Tibial nerve (tissue), 4 donors: ENCODE measurements at regions not wholly inside any gene's neighbourhood (a gene's known extent, or its start where the extent isn't known, plus 50 kb on each side); places are given as distances from the start of the nearest gene placed in this dataset.
"Not testable (repeated sequence)": the region's sequence is repeated elsewhere in the genome, so short reads cannot be mapped to it uniquely, and the experiment has no call there.

Source experiments
- DNase-seq, 2 donors: peaks; one replicate each; pipeline ENCODE4 v3.0.0-alpha.2; 2019; ENCODE audit warnings: low spot score in 2 of 2
- H3K27ac ChIP-seq, 4 donors: fragments of 200-600 bp; sonication (generic) in 3 of 4; one replicate each; pipeline ENCODE4 v1.5.1; 2017 to 2019; ENCODE audit warnings: mild to moderate bottlenecking in 1 of 4
- H3K27me3 ChIP-seq, 2 donors: fragments of 200-600 bp; sonication (generic) in 1 of 2; one replicate each; pipeline versions ENCODE4 v1.5.1 to v1.6.0; 2017 to 2019
- H3K36me3 ChIP-seq, 3 donors: fragments of 200-600 bp; sonication (generic); one replicate each; pipeline ENCODE4 v1.5.1; 2018 to 2019
- H3K4me1 ChIP-seq, 4 donors: fragments of 200-600 bp; sonication (generic) in 3 of 4; one replicate each; pipeline ENCODE4 v1.5.1; 2017 to 2019
- H3K4me3 ChIP-seq, 4 donors: fragments of 200-600 bp; sonication (generic) in 3 of 4; one replicate each; pipeline ENCODE4 v1.5.1; 2017 to 2019; ENCODE audit warnings: mild to moderate bottlenecking in 1 of 4, moderate library complexity in 1 of 4
- H3K9me3 ChIP-seq, 4 donors: fragments of 200-600 bp; sonication (generic) in 3 of 4; one replicate each; pipeline ENCODE4 v1.5.1; 2017 to 2019
- CTCF ChIP-seq, 5 experiments: fragments of 200-600 bp in 3 of 5; fragments of 450-650 bp in 2 of 5; sonication (generic) in 3 of 5; IDR thresholded peaks; one replicate each; pipeline ENCODE4 v1.5.1; 2016 to 2019; ENCODE audit warnings: antibody characterized with exemption in 5 of 5, mild to moderate bottlenecking in 3 of 5, moderate library complexity in 2 of 5
- EP300 ChIP-seq, 2 donors: sonication (generic); formaldehyde crosslinking; IDR thresholded peaks; one replicate each; pipeline ENCODE4 v1.6.1; 2017; ENCODE audit warnings: antibody characterized with exemption in 2 of 2, mild to moderate bottlenecking in 1 of 2
- POLR2A ChIP-seq, 2 donors: fragments of 450-650 bp; IDR thresholded peaks; one replicate each; pipeline ENCODE4 v1.6.1; 2017; ENCODE audit warnings: antibody characterized with exemption in 2 of 2, mild to moderate bottlenecking in 2 of 2, moderate library complexity in 2 of 2
- WGBS, 2 donors: methylation state at CpG; one replicate each; pipeline ENCODE4 v1.1.5; 2018; 5-methylcytosine and 5-hydroxymethylcytosine counted together

- not testable (repeated sequence) for H3K9me3 ChIP-seq, DNase-seq, H3K4me3 ChIP-seq, H3K27me3 ChIP-seq, H3K27ac ChIP-seq, H3K36me3 ChIP-seq, H3K4me1 ChIP-seq
- WGBS, 2 donors: 58 to 78% methylated on average over 3 to 4 of the region's 4 CpGs
Observed at GRCh38 chrX:71822314-71822713, 59.2 kb downstream of the CXorf49B start.

GRCh38 chrX:71823391-71824057 is 60.4 kb downstream of the CXorf49B start:
- no peaks in the 10 kb centered on the region for H3K27me3 ChIP-seq
- no peak for DNase-seq
- H3K36me3 ChIP-seq: no peaks in the 10 kb centered on the region
- 74 to 85% methylated on average over 8 to 12 of the region's 12 CpGs for WGBS, 2 donors
- TF ChIP-seq CTCF (IDR thresholded peaks at IDR 0.05): no peak
- no peaks in the 10 kb centered on the region for H3K9me3 ChIP-seq
- H3K4me3 ChIP-seq: no peak overlapping the region
- no peaks in the 10 kb centered on the region for H3K4me1 ChIP-seq
- no peak overlapping the region for H3K27ac ChIP-seq

GRCh38 chrX:71828086-71828485 is 64.9 kb downstream of the CXorf49B start:
- TF ChIP-seq CTCF (IDR thresholded peaks at IDR 0.05): no peak
- DNase-seq: no peak
- H3K9me3 ChIP-seq: peaks cover 0 to 3% (median 0%) of the 10 kb centered on the region in 4 donors
- H3K27ac ChIP-seq: no peak overlapping the region
- H3K4me3 ChIP-seq: no peak overlapping the region
- H3K36me3 ChIP-seq: no peaks in the 10 kb centered on the region
- H3K27me3 ChIP-seq: peaks cover 0 to 6% of the 10 kb centered on the region in 2 donors
- WGBS, 2 donors: 67% methylated on average over 5 of the region's 6 CpGs; no CpG with 5 or more reads in 1 of the 2 donors
- H3K4me1 ChIP-seq: no peaks in the 10 kb centered on the region

- not testable (repeated sequence) for H3K4me1 ChIP-seq, H3K4me3 ChIP-seq, H3K27ac ChIP-seq, H3K36me3 ChIP-seq, H3K27me3 ChIP-seq, H3K9me3 ChIP-seq, DNase-seq
- WGBS, 2 donors: 68 to 70% methylated on average over 4 of the region's 4 CpGs
Observed at GRCh38 chrX:71838092-71838491, 72.6 kb upstream of the NHSL2 start.

- Histone ChIP-seq H3K27ac (no peak overlapping the region), H3K36me3 (no peaks in the 10 kb centered on the region), H3K27me3 (peaks cover 0 to 5% of the 10 kb centered on the region in 2 donors), H3K4me1 (no peaks in the 10 kb centered on the region), H3K4me3 (no peak overlapping the region), H3K9me3 (peaks cover 0 to 5% (median 0%) of the 10 kb centered on the region in 4 donors)
- WGBS, 2 donors: 52 to 77% methylated on average over 1 of the region's 1 CpG
- TF ChIP-seq EP300 (IDR thresholded peaks at IDR 0.05): no peak
- TF ChIP-seq CTCF (IDR thresholded peaks at IDR 0.05): no peak
- no peak for TF ChIP-seq POLR2A (IDR thresholded peaks at IDR 0.05)
- no peak for DNase-seq
Observed at GRCh38 chrX:71846429-71846828, 64.2 kb upstream of the NHSL2 start.

DNA sequence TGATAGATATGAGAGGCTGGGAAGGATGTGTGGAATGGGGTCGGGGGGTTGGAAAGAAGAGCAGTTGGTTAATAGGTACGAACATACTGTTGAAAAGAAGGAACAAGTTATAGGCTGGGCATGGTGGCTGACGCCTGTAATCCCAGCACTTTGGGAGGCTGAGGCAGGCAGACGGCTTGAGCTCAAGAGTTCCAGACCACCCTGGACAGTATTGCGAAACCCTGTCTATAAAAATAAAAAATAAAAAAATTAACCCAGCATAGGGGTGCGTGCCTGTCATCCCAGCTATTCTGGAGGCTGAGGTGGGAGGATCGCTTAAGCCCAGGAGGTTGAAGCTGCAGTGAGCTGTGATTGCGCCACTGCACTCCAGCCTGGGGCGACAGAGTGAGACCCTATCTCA is 58.5 kb upstream of the NHSL2 start:
- Histone ChIP-seq H3K27ac (no peak overlapping the region), H3K27me3 (peaks cover 0 to 5% of the 10 kb centered on the region in 2 donors), H3K4me3 (no peak overlapping the region), H3K4me1 (no peaks in the 10 kb centered on the region), H3K9me3 (no peaks in the 10 kb centered on the region), H3K36me3 (no peaks in the 10 kb centered on the region)
- TF ChIP-seq EP300 (IDR thresholded peaks at IDR 0.05) (no peak), CTCF (IDR thresholded peaks at IDR 0.05) (no peak), POLR2A (IDR thresholded peaks at IDR 0.05) (no peak)
- no peak for DNase-seq
- WGBS, 2 donors: 79 to 85% methylated on average over 9 of the region's 9 CpGs
